Heart right ventricle (tissue), 16 donors: ENCODE measurements at regions not wholly inside any gene's neighbourhood (a gene's known extent, or its start where the extent isn't known, plus 50 kb on each side); places are given as distances from the start of the nearest gene placed in this dataset.
"Not testable (repeated sequence)": the region's sequence is repeated elsewhere in the genome, so short reads cannot be mapped to it uniquely, and the experiment has no call there.

Experiments
- ATAC-seq, 8 donors: fragments of 200-7000 bp; cut with Tn5 transposase; one replicate each; pipeline ENCODE4 v1.9.1; 2020; ENCODE audit warnings: mild to moderate bottlenecking in 8 of 8, moderate library complexity in 8 of 8, moderate number of reproducible peaks in 1 of 8
- DNase-seq, 2 donors: peaks; one replicate each; pipeline ENCODE4 v3.0.0-alpha.2; 2020
- H3K27ac ChIP-seq, 10 donors: fragments of 200-600 bp; sonication (generic) in 2 of 10; one replicate each; pipeline versions ENCODE4 v1.5.0 to v1.8.0; 2020 to 2022; ENCODE audit warnings: mild to moderate bottlenecking in 3 of 10
- H3K27me3 ChIP-seq, 7 donors: fragments of 200-600 bp; one replicate each; pipeline ENCODE4 v1.8.0; 2021 to 2022; ENCODE audit warnings: mild to moderate bottlenecking in 2 of 7
- H3K36me3 ChIP-seq, 9 donors: fragments of 200-600 bp; sonication (generic) in 1 of 9; one replicate each; pipeline versions ENCODE4 v1.5.0 to v1.8.0; 2020 to 2022; ENCODE audit warnings: mild to moderate bottlenecking in 2 of 9
- H3K4me1 ChIP-seq, 9 donors: fragments of 200-600 bp; sonication (generic) in 1 of 9; one replicate each; pipeline versions ENCODE4 v1.5.0 to v1.8.0; 2020 to 2022; ENCODE audit warnings: mild to moderate bottlenecking in 4 of 9
- H3K4me3 ChIP-seq, 10 donors: fragments of 200-600 bp; sonication (generic) in 2 of 10; one replicate each; pipeline versions ENCODE4 v1.5.0 to v1.8.0; 2020 to 2022; ENCODE audit warnings: mild to moderate bottlenecking in 7 of 10, moderate library complexity in 2 of 10
- H3K9me3 ChIP-seq, 11 donors: fragments of 200-600 bp in 10 of 11; sonication (generic) in 2 of 11; one replicate each; pipeline versions ENCODE4 v1.5.0 to v1.8.0; 2013 to 2022; ENCODE audit warnings: mild to moderate bottlenecking in 2 of 11, control low read depth in 1 of 11, moderate library complexity in 1 of 11
- whole genome bisulfite sequencing, 2 donors: extraction: QIAGEN DNeasy Blood & Tissue Kit; methylation state at CpG; one replicate each; pipeline ENCODE4 v1.1.7; 2013; ENCODE audit warnings: inconsistent platforms in 1 of 2; 5-methylcytosine and 5-hydroxymethylcytosine counted together
- intact Hi-C, 10 donors: fragments of 100-400 bp; cut with DNase I; formaldehyde crosslinking; loops; one replicate each; pipeline versions ENCODE4 v1.11.1 to v1.14.2; 2022
- TF ChIP-seq, protein P1 (sequence below), 9 donors: fragments of 200-600 bp; sonication (generic) in 2 of 9; IDR thresholded peaks; one replicate each; pipeline versions ENCODE4 v1.5.0 to v1.8.0; 2021 to 2022; ENCODE audit warnings: antibody characterized with exemption in 9 of 9, mild to moderate bottlenecking in 5 of 9, moderate library complexity in 1 of 9
- donor health status: Arrhythmogenic right ventricular cardiomyopathy.
- donor health status: ischemic (EF 13 %, LVEDD 7.1; RV severe dilation, severe dysfunction).
- donor health status: healthy with polysubstance abuse.
- donor health status: DM: no; HTN: yes; CAD: no.
- donor health status: DM: no; HTN: no; CAD: no.
- donor health status: ischemic (EF 25% LVEDD 6.9; RV normal size, moderate dysfunction).
- donor health status: ischemic (EF 25% LVEDD 5.7; RV mildly dilated, moderate dysfunction).
- donor health status: healthy.
- donor health status: DM: yes; HTN: yes; CAD: no.
- donor health status: Ischemic cardiomyopathy.
- donor health status: ischemic (EF 35%, LVEDD 5.7; RV mildly dilated, moderate dysfunction).
- donor health status: nonischemic (EF 11% LVEDD 7.7; RV severe dilation, severe dysfunction).
- donor health status: DM: yes; HTN: yes; CAD: no.
- donor health status: PGD.
- donor health status: ischemic (EF 29% LVEDD 5.4; RV normal size, mild dysfunction).
- donor health status: nonischemic (EF 23%, LVEDD 6.1; RV moderate dilation, normal function).

DNA sequence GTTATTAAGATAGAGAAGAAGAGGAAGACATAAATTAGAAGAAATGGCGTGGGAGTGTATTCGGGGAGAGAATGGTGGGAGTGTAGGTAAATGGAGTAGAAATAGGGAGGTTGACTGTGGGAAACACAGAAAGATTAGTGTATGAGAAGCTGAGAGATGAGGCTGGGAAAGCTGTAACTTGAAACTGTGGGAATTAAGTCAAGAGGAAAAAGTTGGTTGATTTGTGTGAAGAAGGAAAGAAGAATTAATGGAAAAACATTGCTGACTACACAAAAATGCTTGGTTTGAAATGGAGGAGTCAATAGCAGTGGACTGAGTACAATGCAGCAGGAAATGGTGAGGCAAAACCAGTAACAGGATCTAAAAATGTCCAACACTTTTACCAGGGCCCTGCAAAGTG is 448.3 kb downstream of the PTPRC start:
- DNase-seq (no peak), ATAC-seq (no peak)
- WGBS, 2 donors: 94% methylated on average over 2 of the region's 2 CpGs
- Histone ChIP-seq H3K4me1 (peaks cover 0 to 13% (median 0%) of the 10 kb centered on the region in 9 donors), H3K27ac (no peak overlapping the region), H3K27me3 (no peaks in the 10 kb centered on the region), H3K4me3 (no peak overlapping the region), H3K9me3 (no peaks in the 10 kb centered on the region), H3K36me3 (no peaks in the 10 kb centered on the region)
- intact Hi-C loops: no loop called here
- TF ChIP-seq, protein P1, sequence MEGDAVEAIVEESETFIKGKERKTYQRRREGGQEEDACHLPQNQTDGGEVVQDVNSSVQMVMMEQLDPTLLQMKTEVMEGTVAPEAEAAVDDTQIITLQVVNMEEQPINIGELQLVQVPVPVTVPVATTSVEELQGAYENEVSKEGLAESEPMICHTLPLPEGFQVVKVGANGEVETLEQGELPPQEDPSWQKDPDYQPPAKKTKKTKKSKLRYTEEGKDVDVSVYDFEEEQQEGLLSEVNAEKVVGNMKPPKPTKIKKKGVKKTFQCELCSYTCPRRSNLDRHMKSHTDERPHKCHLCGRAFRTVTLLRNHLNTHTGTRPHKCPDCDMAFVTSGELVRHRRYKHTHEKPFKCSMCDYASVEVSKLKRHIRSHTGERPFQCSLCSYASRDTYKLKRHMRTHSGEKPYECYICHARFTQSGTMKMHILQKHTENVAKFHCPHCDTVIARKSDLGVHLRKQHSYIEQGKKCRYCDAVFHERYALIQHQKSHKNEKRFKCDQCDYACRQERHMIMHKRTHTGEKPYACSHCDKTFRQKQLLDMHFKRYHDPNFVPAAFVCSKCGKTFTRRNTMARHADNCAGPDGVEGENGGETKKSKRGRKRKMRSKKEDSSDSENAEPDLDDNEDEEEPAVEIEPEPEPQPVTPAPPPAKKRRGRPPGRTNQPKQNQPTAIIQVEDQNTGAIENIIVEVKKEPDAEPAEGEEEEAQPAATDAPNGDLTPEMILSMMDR (IDR thresholded peaks at IDR 0.05): no peak

- no peaks in the 10 kb centered on the region for H3K36me3 ChIP-seq
- no peaks in the 10 kb centered on the region for H3K27me3 ChIP-seq
- H3K4me1 ChIP-seq: peaks cover 0 to 13% (median 0%) of the 10 kb centered on the region in 9 donors
- no peak overlapping the region for H3K27ac ChIP-seq
- ATAC-seq (no peak), DNase-seq (no peak)
- WGBS, 2 donors: 57 to 72% methylated on average over 3 of the region's 3 CpGs
- H3K4me3 ChIP-seq: no peak overlapping the region
- H3K9me3 ChIP-seq: no peaks in the 10 kb centered on the region
- TF ChIP-seq, protein P1 (IDR thresholded peaks at IDR 0.05): no peak
- intact Hi-C loops: no loop called here
These were observed 450.7 kb downstream of the PTPRC start for GRCh38 chr1:199089393-199090122.

- H3K4me1 ChIP-seq: peaks cover 0 to 12% (median 0%) of the 10 kb centered on the region in 9 donors
- DNase-seq, H3K27me3 ChIP-seq, H3K9me3 ChIP-seq, intact Hi-C loops, H3K27ac ChIP-seq, H3K36me3 ChIP-seq, ATAC-seq, H3K4me3 ChIP-seq: not testable (repeated sequence)
- WGBS, 2 donors: 71 to 76% methylated on average over 1 of the region's 1 CpG
These were observed 456.8 kb downstream of the PTPRC start for GRCh38 chr1:199095628-199096027.

GRCh38 chr1:199096591-199096990 is 457.8 kb downstream of the PTPRC start:
- TF ChIP-seq, protein P1 (IDR thresholded peaks at IDR 0.05): no peak
- Histone ChIP-seq H3K27me3 (no peaks in the 10 kb centered on the region), H3K9me3 (peaks cover 0 to 8% (median 0%) of the 10 kb centered on the region in 11 donors), H3K4me3 (no peak overlapping the region), H3K27ac (no peak overlapping the region), H3K4me1 (peaks cover 0 to 12% (median 0%) of the 10 kb centered on the region in 9 donors), H3K36me3 (no peaks in the 10 kb centered on the region)
- ATAC-seq (no peak), DNase-seq (no peak)
- intact Hi-C loops: no loop called here
- WGBS, 2 donors: 93 to 96% methylated on average over 6 of the region's 6 CpGs

DNA sequence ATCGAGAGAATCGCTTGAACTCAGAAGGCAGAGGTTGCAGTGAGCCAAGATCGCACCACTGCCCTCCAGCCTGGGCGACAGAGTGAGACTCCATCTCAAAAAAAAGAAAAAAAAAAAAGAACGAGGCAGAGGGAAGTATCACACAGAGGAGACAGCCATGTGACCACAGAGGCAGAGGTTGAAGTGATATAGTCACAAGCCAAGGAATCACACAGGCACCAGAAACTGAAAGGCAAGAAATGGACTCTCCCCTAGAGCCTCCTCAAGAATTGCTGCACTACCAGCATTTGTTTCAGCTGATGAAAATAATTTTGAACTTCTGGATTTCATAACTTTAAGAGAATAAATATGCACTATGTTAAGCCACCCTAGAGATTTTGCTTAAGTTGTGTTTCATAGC is 459.6 kb downstream of the PTPRC start:
- TF ChIP-seq, protein P1 (IDR thresholded peaks at IDR 0.05): no peak
- ATAC-seq: no peak
- Histone ChIP-seq H3K4me3 (no peak overlapping the region), H3K36me3 (no peaks in the 10 kb centered on the region), H3K4me1 (peaks cover 0 to 12% (median 0%) of the 10 kb centered on the region in 9 donors), H3K27ac (no peak overlapping the region), H3K27me3 (no peaks in the 10 kb centered on the region), H3K9me3 (peaks cover 0 to 16% (median 0%) of the 10 kb centered on the region in 11 donors)
- WGBS, 2 donors: 88 to 91% methylated on average over 5 of the region's 5 CpGs
- no peak for DNase-seq
- intact Hi-C loops: no loop called here
